ENCODE measurements at regions not wholly inside any gene's neighbourhood (a gene's known extent, or its start where the extent isn't known, plus 50 kb on each side); places are given as distances from the start of the nearest gene placed in this dataset.

DNA sequence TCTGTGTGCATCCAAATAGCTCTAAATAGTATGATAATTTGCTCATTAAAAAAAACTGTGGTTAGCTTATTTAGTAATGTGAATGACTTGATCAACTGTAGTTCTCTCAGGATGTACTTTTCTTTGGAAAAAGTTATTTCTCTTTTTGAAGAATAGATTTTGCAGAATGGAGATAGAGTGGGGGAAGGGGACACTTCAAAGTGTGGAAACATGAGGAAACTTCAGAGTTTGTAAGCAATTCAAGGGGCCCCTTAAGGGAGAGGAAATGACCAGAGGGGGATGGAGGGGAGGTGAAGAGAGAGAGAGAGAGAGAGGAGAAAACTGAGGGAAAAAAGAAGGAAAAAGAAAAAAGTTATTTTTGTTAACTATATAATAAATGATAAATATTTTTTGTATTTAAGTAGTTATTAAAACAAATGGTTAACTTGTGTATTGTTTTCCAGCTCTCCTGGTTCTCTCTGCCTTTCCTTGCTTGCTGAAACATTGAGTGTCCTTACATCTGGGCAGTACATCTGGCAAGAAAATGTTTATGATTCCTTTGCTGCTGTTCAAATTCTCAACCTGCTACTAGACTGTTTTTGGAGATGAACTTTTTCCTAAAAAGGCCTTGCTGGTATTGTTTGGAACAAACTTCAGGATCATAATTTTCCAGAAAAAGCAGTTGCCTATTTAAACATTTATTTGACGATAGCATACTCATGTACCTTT is 497.5 kb upstream of the CITED2 start:
- TF ChIP-seq, protein P1, sequence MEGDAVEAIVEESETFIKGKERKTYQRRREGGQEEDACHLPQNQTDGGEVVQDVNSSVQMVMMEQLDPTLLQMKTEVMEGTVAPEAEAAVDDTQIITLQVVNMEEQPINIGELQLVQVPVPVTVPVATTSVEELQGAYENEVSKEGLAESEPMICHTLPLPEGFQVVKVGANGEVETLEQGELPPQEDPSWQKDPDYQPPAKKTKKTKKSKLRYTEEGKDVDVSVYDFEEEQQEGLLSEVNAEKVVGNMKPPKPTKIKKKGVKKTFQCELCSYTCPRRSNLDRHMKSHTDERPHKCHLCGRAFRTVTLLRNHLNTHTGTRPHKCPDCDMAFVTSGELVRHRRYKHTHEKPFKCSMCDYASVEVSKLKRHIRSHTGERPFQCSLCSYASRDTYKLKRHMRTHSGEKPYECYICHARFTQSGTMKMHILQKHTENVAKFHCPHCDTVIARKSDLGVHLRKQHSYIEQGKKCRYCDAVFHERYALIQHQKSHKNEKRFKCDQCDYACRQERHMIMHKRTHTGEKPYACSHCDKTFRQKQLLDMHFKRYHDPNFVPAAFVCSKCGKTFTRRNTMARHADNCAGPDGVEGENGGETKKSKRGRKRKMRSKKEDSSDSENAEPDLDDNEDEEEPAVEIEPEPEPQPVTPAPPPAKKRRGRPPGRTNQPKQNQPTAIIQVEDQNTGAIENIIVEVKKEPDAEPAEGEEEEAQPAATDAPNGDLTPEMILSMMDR (IDR thresholded peaks at IDR 0.05; ENCODE audit: insufficient read depth, low read depth, low read length), result no peak
- no peak for TF ChIP-seq EZH2 (IDR thresholded peaks at IDR 0.05; ENCODE audit: insufficient read depth, low read length)
